Endothelial cell of umbilical vein (primary cell): ENCODE measurements at regions not wholly inside any gene's neighbourhood (a gene's known extent, or its start where the extent isn't known, plus 50 kb on each side); places are given as distances from the start of the nearest gene placed in this dataset.
"Not testable (repeated sequence)": the region's sequence is repeated elsewhere in the genome, so short reads cannot be mapped to it uniquely, and the experiment has no call there.

ENCODE experiments used
- BruUV-seq: library from RNA; stranded (reverse); fragments of 400-500 nt; replicated peaks from 2 replicates; lab custom pipeline; 2021; lab: Mats Ljungman, UMichigan
- CTCF ChIA-PET: fragments of 300-600, 350-600 bp; sonication (Branson Sonifier 250); formaldehyde crosslinking; loops from one replicate; lab custom pipeline; 2021; ENCODE audit warnings: antibody characterized with exemption, inconsistent platforms; lab: Charles Lee
- POLR2A ChIA-PET: fragments of 300-600, 350-600 bp; sonication (Branson Sonifier 250); formaldehyde crosslinking; loops from one replicate; lab custom pipeline; 2021; ENCODE audit warnings: antibody characterized with exemption, inconsistent platforms; lab: Charles Lee
- DNase-seq: peaks from one replicate; pipeline ENCODE4 v3.0.0-alpha.2; 2011; ENCODE audit warnings: low read depth, low spot score
- FAIRE-seq: peaks from 2 replicates; lab custom pipeline; 2011; peaks lifted over from hg19 to GRCh38; lab: Jason Lieb, UNC
- H2AFZ ChIP-seq: 2 replicates; pipeline ENCODE4 v1.6.0; 2012; ENCODE audit warnings: low read depth, low read length, control low read depth, inconsistent platforms
- H3K27ac ChIP-seq: 2 replicates; pipeline ENCODE4 v1.5.1; 2011; ENCODE audit warnings: low read depth, mild to moderate bottlenecking, control low read depth, low read length, moderate library complexity; ENCODE audit not compliant: insufficient read depth
- H3K27me3 ChIP-seq, 2 experiments: 2 replicates each; pipeline versions ENCODE4 v1.6.0 to v1.6.1; 2011; ENCODE audit warnings: low read length in 2 of 2, mixed read lengths in 1 of 2; ENCODE audit not compliant: control insufficient read depth in 2 of 2, insufficient read depth in 2 of 2
- H3K36me3 ChIP-seq, 2 experiments: 2 replicates in 1 of 2; 3 replicates in 1 of 2; pipeline ENCODE4 v1.5.1; 2011; ENCODE audit warnings: low read length in 2 of 2, mild to moderate bottlenecking in 1 of 2, moderate library complexity in 1 of 2; ENCODE audit not compliant: control insufficient read depth in 2 of 2, insufficient read depth in 2 of 2; ENCODE audit errors: extremely low read depth in 1 of 2
- H3K4me1 ChIP-seq: 3 replicates; pipeline ENCODE4 v1.5.1; 2011; ENCODE audit warnings: mild to moderate bottlenecking, low read length; ENCODE audit not compliant: control insufficient read depth, insufficient read depth; ENCODE audit errors: extremely low read depth
- H3K4me2 ChIP-seq: 2 replicates; pipeline ENCODE4 v1.6.1; 2011; ENCODE audit warnings: low read length, control low read depth, mixed read lengths; ENCODE audit not compliant: insufficient read depth
- H3K4me3 ChIP-seq, 3 experiments: fragments of 200-600 bp in 1 of 3; sonication (generic), shearing (Covaris generic) in 1 of 3; replicated peaks in 1 of 3; 2 replicates each; pipeline ENCODE4 v1.5.1; 2011 to 2016; ENCODE audit warnings: control low read depth in 3 of 3, low read length in 3 of 3, mild to moderate bottlenecking in 2 of 3, inconsistent platforms in 1 of 3, low read depth in 1 of 3, moderate library complexity in 1 of 3; ENCODE audit not compliant: insufficient read depth in 1 of 3
- H3K79me2 ChIP-seq: 2 replicates; pipeline ENCODE4 v1.6.0; 2012; ENCODE audit warnings: low read length, inconsistent platforms; ENCODE audit not compliant: control insufficient read depth, insufficient read depth
- H3K9ac ChIP-seq: replicated peaks from 2 replicates; pipeline ENCODE3; 2011; ENCODE audit warnings: low read length, control low read depth; ENCODE audit not compliant: insufficient read depth; ENCODE audit errors: extremely low read depth
- H3K9me1 ChIP-seq: replicated peaks from 3 replicates; pipeline ENCODE4 v1.6.0; 2011; ENCODE audit warnings: mild to moderate bottlenecking, low read length; ENCODE audit not compliant: control insufficient read depth, insufficient read depth; ENCODE audit errors: extremely low read depth
- H3K9me3 ChIP-seq: replicated peaks from 2 replicates; pipeline ENCODE4 v1.5.1; 2012; ENCODE audit warnings: low read length, inconsistent platforms; ENCODE audit not compliant: control insufficient read depth, insufficient read depth
- H4K20me1 ChIP-seq: replicated peaks from 2 replicates; pipeline ENCODE3; 2011; ENCODE audit warnings: mild to moderate bottlenecking, low read length; ENCODE audit not compliant: control insufficient read depth, insufficient read depth; ENCODE audit errors: extremely low read depth
- CTCF ChIP-seq, 2 donors: IDR thresholded peaks; 1 replicate in 1 of 2; 2 replicates in 1 of 2; pipeline ENCODE4 v1.5.1; 2011; ENCODE audit warnings: low read length in 2 of 2, mild to moderate bottlenecking in 2 of 2, moderate library complexity in 2 of 2, control low read depth in 1 of 2, inconsistent platforms in 1 of 2, low read depth in 1 of 2; ENCODE audit not compliant: insufficient read depth in 1 of 2; ENCODE audit errors: extremely low read depth in 1 of 2
- EZH2 ChIP-seq: IDR thresholded peaks from 2 replicates; pipeline ENCODE4 v1.6.1; 2012; ENCODE audit warnings: borderline replicate concordance, low read depth, mild to moderate bottlenecking, moderate library complexity, low read length, inconsistent platforms; ENCODE audit not compliant: severe bottlenecking
- FOS ChIP-seq: IDR thresholded peaks from 2 replicates; pipeline ENCODE4 v1.6.1; 2011; ENCODE audit warnings: mild to moderate bottlenecking, low read length, moderate library complexity, borderline replicate concordance; ENCODE audit not compliant: insufficient read depth
- GATA2 ChIP-seq: IDR thresholded peaks from 2 replicates; pipeline ENCODE4 v1.7.0; 2011; ENCODE audit warnings: low read depth, mild to moderate bottlenecking, moderate library complexity, mixed read lengths, low read length; ENCODE audit not compliant: insufficient read length, insufficient read depth
- JUN ChIP-seq: IDR thresholded peaks from 2 replicates; pipeline ENCODE4 v1.6.1; 2011; ENCODE audit warnings: borderline replicate concordance, low read depth; ENCODE audit not compliant: insufficient read length, insufficient read depth
- MAX ChIP-seq: IDR thresholded peaks from 2 replicates; pipeline ENCODE4 v1.6.1; 2011; ENCODE audit not compliant: insufficient read depth, insufficient read length
- MYC ChIP-seq: IDR thresholded peaks from one replicate; pipeline ENCODE4 v1.6.1; 2011; ENCODE audit warnings: mild to moderate bottlenecking, low read depth, low read length
- POLR2A ChIP-seq: IDR thresholded peaks from 2 replicates; pipeline ENCODE4 v1.6.1; 2012; ENCODE audit warnings: low read depth, mild to moderate bottlenecking, control low read depth, low read length
- POLR2AphosphoS5 ChIP-seq: IDR thresholded peaks from 2 replicates; pipeline ENCODE4 v1.6.1; 2012; ENCODE audit warnings: low read depth, mild to moderate bottlenecking, control low read depth, low read length, moderate library complexity; ENCODE audit not compliant: insufficient read depth
- dilution Hi-C: fragments of 300-500 bp; cut with MboI; formaldehyde crosslinking; loops from one replicate; pipeline ENCODE4 v1.15.0; 2019; ENCODE audit warnings: low sequenced_read_pairs; ENCODE audit not compliant: extremely low pct_ligation_motif_present
- intact Hi-C: fragments of 100-400 bp; cut with micrococcal nuclease; formaldehyde crosslinking; loops from one replicate; pipeline ENCODE4 v1.10.0; 2022

- no peaks in the 10 kb centered on the region for H4K20me1 ChIP-seq
- CTCF ChIA-PET, result no interaction called here
- TF ChIP-seq POLR2A (no peak), MYC (no peak), FOS (no peak), GATA2 (no peak), JUN (no peak), CTCF (IDR thresholded peaks at IDR 0.05; ENCODE audit: extremely low read depth in 1 of 2, insufficient read depth in 1 of 2, low read depth in 1 of 2, low read length in 2 of 2) (no peak), EZH2 (no peak), POLR2AphosphoS5 (no peak), MAX (no peak)
- no TSS peak for BruUV-seq
- no peaks in the 10 kb centered on the region for H3K9me1 ChIP-seq
- H2AFZ ChIP-seq, result no peak overlapping the region
- dilution Hi-C loops (no loop called here), intact Hi-C loops (no loop called here)
- no peak for FAIRE-seq
- no peaks in the 10 kb centered on the region for H3K36me3 ChIP-seq
- POLR2A ChIA-PET, result no interaction called here
- no peaks in the 10 kb centered on the region for H3K79me2 ChIP-seq
- H3K27me3 ChIP-seq, result no peaks in the 10 kb centered on the region
- H3K4me2 ChIP-seq, result no peak overlapping the region
- no peak overlapping the region for H3K27ac ChIP-seq
- no peak overlapping the region for H3K9ac ChIP-seq
- peaks cover 2% of the 10 kb centered on the region for H3K9me3 ChIP-seq
- no peak for DNase-seq
- no peak overlapping the region for H3K4me3 ChIP-seq
- H3K4me1 ChIP-seq, result no peaks in the 10 kb centered on the region
Observed at GRCh38 chr2:33907866-33908265, 308.8 kb upstream of the FAM98A start.

- H3K4me3 ChIP-seq, H3K4me1 ChIP-seq, dilution Hi-C loops, H3K9ac ChIP-seq, H3K79me2 ChIP-seq, H3K9me1 ChIP-seq, BruUV-seq, DNase-seq, H3K9me3 ChIP-seq, intact Hi-C loops, CTCF ChIA-PET, H3K27ac ChIP-seq, FAIRE-seq, POLR2A ChIA-PET, H3K36me3 ChIP-seq, H2AFZ ChIP-seq, H4K20me1 ChIP-seq, H3K27me3 ChIP-seq, H3K4me2 ChIP-seq: not testable (repeated sequence)
Observed at GRCh38 chr2:33906129-33906528, 307.0 kb upstream of the FAM98A start.
